ENCODE measurements at regions not wholly inside any gene's neighbourhood (a gene's known extent, or its start where the extent isn't known, plus 50 kb on each side); places are given as distances from the start of the nearest gene placed in this dataset.

DNA sequence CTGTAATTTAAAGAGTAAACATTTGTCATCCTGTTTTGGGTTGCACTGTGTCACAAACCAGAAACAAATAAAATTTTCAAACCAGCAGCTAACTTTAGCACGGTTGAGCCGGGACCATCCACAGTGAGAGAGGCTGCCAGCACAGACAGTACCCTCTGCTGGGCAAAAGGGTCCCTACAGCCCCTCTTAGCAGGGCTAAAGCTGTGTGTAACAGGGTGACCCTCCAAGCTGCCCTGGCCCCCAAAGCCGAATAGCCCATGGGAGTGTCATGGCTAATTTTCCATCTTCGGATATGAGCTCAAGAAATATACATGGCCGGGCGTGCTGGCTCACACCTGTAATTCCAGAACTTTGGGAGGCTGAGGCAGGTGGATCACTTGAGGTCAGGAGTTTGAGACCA, 157.1 kb upstream of the GRIN2B start:
- no peak for DNase-seq (ENCODE audit: low spot score)
- intact Hi-C loops (cut with DNase I), result no loop called here

DNA sequence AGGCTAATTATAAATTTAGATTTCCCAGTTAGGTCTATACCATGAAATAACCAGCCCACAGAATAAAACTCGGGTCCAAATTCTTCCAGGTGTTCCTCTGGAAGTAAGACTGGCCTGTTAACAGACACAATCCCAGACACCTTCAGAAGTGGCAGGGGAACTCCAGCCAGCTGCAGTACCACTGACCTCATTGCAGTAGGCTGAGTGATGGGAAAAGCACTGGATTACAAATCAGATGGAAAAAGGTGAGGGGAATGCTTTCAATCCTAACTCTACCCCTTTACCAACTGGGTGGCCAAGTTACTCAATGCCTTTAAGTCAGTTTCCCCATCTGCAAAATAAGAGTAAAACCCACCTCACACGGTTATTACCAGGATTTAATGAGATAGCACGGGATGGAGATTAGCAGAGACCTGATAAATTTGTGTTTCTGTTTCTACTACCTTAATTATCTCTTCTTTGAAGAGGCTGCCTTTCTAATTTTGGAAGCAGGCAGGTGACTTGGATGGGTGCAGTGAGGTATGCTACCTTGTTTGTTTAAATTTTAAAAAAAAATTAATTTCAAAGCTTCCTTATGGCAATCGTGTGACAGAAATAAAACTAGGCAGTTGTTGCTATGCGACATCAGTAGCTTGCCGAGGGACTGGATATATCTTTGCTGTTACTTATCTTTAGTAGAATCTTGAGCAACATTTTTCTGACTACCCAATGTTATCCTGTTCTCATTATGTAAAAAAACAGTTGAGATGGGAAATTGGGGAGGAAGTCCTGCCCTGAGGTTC, 167.3 kb upstream of the GRIN2B start:
- DNase-seq (ENCODE audit: low spot score), result no peak
- intact Hi-C loops (cut with DNase I), result no loop called here

DNA sequence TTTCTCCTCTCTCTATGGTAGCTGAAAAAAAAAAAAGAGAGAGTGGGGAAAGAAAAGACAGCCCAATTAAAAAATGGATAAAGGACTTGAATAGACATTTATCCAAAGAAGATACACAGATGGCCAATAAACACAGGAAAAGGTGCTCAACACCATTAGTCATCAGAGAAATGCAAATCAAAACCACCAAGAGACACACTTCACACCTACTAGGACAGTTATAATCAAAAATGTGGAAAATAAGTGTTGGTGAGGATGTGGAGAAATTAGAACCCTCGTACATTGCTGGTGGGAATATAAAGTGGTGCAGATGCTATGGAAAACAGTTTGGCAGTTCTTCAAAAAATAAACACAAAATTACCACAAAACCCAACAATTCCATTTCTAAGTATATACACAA, 172.4 kb upstream of the GRIN2B start:
- no peak for DNase-seq (ENCODE audit: low spot score)
- intact Hi-C loops (cut with DNase I), result no loop called here

DNA sequence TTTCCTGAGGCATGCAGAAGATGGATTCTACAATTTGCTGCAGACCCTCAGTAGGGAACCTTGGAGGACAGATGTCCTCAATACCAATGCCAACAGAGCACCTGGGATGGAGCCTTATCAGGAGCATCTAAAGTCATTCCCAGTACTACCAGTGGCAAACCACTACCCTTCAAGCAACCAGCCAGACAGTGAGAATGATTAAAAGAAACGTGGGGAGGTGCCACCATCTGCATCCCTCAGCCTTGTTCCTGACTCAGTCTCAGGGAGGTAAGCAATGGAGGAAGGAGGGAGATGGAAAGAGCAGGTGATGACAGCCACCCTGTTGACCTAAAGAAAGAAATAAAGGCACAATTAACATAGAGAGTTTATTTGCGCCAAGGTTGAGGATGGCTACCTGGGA, 175.2 kb upstream of the GRIN2B start:
- DNase-seq (ENCODE audit: low spot score), result no peak
- intact Hi-C loops (cut with DNase I), result no loop called here

- DNase-seq (ENCODE audit: low spot score), result no peak
- intact Hi-C loops (cut with DNase I), result no loop called here
These were observed 175.8 kb upstream of the GRIN2B start for GRCh38 chr12:14157088-14157747.

DNA sequence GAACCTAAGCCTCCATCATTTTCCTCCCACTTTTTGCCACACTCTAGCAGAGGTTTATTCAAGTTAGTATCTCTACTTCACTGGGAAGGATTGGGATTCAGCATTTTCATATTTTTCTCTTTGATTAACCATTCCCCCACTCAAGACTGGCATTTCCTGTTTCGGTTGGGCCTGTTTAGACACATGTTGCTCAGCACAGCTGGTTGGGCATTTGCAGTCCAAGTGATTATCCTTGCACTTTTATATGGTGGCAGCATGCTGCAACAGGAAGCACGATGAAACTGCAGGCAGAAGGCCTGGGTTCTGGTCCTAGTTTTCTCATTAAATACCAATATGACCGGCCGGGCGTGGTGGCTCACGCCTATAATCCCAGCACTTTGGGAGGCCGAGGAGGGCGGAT, 182.9 kb upstream of the GRIN2B start:
- intact Hi-C loops (cut with DNase I), result loop anchor here (10.0 kb wide), 1 partner anchor 889 kb away; no protein-coding TSS in a partner anchor
- no peak for DNase-seq (ENCODE audit: low spot score)

- no peak for DNase-seq (ENCODE audit: low spot score)
These were observed 185.7 kb upstream of the GRIN2B start for GRCh38 chr12:14167005-14167628.

DNA sequence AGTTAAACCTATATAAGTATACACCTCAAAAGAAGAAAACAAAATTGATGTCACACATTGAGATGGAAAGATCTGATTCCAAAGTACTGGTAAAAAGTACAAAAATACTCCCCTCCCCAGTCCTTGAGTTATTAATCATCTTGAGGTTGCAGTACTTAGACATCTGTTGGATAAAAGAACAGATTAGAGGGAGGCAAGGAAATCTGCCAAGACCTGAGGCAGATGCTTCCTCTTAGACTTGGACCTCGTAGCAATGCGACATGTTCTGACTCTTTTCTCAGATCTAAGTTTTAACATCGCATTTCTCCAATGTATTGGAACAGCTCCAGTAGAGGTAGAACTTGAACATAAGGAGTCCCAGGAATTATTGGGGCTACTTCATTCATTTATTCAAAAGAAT, 187.9 kb upstream of the GRIN2B start:
- no peak for DNase-seq (ENCODE audit: low spot score)
- intact Hi-C loops (cut with DNase I), result loop anchor here (5.0 to 10.0 kb wide), 3 partner anchors 307 to 894 kb away; no protein-coding TSS in a partner anchor

More at GRCh38 chr12:14167005-14167628, 185.7 kb upstream of the GRIN2B start:
- intact Hi-C loops (cut with DNase I), result loop anchor here (5.0 to 10.0 kb wide), 3 partner anchors 305 to 892 kb away; no protein-coding TSS in a partner anchor

DNA sequence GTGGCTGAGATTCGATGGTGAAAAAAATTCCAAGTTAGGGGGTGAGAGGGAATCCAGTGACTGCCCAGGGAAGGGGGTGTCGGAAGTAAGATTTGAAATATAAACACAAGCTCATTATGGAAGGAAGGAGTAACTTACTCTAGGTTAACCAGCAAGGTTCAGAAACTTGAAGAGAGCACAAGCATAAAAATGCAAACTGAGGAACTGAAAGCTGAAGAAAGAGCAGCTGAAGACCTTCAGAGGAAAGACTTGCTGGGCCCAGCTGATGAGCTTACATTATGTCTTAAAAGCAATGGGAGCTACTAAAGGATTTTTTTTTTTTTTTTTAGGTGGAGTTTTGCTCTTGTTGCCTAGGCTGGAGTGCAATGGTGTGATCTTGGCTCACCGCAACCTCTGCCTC, 189.7 kb upstream of the GRIN2B start:
- intact Hi-C loops (cut with DNase I), result no loop called here

GRCh38 chr12:14175206-14175605, 190.3 kb upstream of the ATF7IP start:
- intact Hi-C loops (cut with DNase I), result no loop called here
- DNase-seq (ENCODE audit: low spot score), result no peak

More for the DNA sequence above, 189.7 kb upstream of the GRIN2B start:
- DNase-seq (ENCODE audit: low spot score), result no peak

- no peak for DNase-seq (ENCODE audit: low spot score)
- intact Hi-C loops (cut with DNase I), result no loop called here
These were observed 179.9 kb upstream of the ATF7IP start for GRCh38 chr12:14185427-14186192.

- intact Hi-C loops (cut with DNase I), result no loop called here
- DNase-seq (ENCODE audit: low spot score), result no peak
These were observed 179.3 kb upstream of the ATF7IP start for GRCh38 chr12:14186193-14186502.

DNA sequence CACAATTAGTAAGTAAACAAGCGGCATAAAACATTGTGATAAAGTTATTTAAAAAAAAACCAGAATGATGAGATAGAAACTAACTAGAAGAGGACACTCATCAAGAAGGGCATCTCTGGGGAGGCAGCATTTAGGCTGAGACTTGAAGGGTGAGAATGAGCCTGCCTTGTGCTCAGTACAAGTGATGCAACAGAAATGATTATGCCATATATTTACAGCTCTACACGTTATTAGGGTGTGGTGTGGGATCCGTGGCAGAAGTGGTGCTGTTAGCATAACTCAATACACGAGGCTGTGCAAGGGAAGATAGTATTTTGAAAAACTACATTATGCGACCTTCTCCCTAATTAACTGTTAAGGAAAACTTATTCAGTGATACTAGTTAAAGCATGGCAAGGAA, 178.5 kb upstream of the ATF7IP start:
- no peak for DNase-seq (ENCODE audit: low spot score)
- intact Hi-C loops (cut with DNase I), result no loop called here

DNA sequence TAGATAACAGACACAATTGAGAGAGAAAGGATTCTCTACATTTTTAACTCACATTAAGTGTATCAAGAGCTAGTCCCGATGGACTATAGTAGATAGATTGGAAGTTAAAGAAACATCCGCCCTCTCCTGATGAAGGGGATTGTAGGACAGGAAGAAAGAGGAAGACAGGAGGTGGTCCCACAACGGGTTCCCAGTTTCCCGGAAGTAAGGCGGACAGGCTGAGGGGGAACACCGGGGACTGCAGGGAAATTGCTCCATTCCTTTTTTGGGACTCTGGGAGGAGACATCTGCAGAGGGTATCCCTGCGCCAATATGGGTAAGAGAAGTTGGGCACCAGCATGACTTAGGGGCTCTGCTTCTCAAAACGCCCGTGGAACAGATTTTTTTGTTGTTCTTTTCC, 177.5 kb upstream of the ATF7IP start:
- intact Hi-C loops (cut with DNase I), result no loop called here
- DNase-seq (ENCODE audit: low spot score), result no peak

- no peak for DNase-seq (ENCODE audit: low spot score)
- intact Hi-C loops (cut with DNase I), result no loop called here
These were observed 176.7 kb upstream of the ATF7IP start for GRCh38 chr12:14188744-14189143.

GRCh38 chr12:14190694-14191093, 174.8 kb upstream of the ATF7IP start:
- no peak for DNase-seq (ENCODE audit: low spot score)
- intact Hi-C loops (cut with DNase I), result no loop called here

GRCh38 chr12:14191612-14192011, 173.9 kb upstream of the ATF7IP start:
- DNase-seq (ENCODE audit: low spot score), result no peak
- intact Hi-C loops (cut with DNase I), result no loop called here

DNA sequence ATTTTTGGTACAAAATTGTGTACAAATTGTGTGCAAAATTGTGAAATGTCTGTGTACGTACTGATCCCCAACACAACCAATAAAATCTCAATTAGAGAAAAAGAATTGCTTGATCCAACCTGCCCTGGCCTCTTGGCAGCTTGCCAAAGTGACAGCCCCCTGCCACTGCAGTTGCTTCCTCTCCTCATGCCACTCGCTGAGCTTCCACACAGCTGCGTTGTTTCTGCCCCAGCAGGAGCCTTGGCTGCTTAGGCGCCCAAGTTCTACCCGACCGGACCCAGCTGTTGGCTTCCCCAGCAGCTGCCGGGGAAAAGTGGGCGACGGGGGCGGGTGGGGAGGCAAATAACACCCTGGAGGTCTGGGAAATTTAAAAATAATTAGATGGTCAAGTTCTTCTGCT, 171.8 kb upstream of the ATF7IP start:
- intact Hi-C loops (cut with DNase I), result no loop called here
- no peak for DNase-seq (ENCODE audit: low spot score)

DNA sequence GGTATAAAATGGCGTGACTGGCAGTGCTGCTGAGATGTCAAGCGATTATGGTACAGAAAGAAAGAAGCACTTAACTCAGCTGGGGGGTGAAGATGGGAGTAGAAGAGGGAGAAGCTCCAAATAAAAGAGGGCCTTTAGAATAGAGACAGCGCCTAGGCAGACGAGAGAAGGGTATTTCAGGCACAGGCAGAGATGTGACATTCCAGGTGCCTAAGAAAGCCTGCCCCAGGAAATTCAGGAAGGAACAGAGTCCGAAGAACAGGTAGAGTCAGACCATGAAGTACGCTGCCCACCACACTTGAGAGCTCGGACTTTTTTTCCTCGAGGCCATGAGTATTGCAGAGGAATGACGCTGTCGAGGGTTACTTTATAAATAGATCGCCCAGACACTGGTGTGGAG, 170.9 kb upstream of the ATF7IP start:
- no peak for DNase-seq (ENCODE audit: low spot score)
- intact Hi-C loops (cut with DNase I), result no loop called here
